MCF 10A (cell line): ENCODE measurements at regions not wholly inside any gene's neighbourhood (a gene's known extent, or its start where the extent isn't known, plus 50 kb on each side); places are given as distances from the start of the nearest gene placed in this dataset.
"Not testable (repeated sequence)": the region's sequence is repeated elsewhere in the genome, so short reads cannot be mapped to it uniquely, and the experiment has no call there.

Experiments used
- BruUV-seq: library from RNA; stranded (reverse); fragments of 400-500 nt; replicated peaks from 2 replicates; lab custom pipeline; 2021; lab: Mats Ljungman, UMichigan
- CTCF ChIA-PET: fragments of 300-600 bp; sonication (Branson Sonifier 250); formaldehyde crosslinking; extraction: SDS; loops from one replicate; lab custom pipeline; 2021; ENCODE audit warnings: antibody characterized with exemption, inconsistent platforms; lab: Yijun Ruan, JAX
- POLR2A ChIA-PET: fragments of 300-600, 350-650 bp; sonication (Branson Sonifier 250); formaldehyde crosslinking; extraction: SDS; loops from one replicate; lab custom pipeline; 2020; ENCODE audit warnings: antibody characterized with exemption, inconsistent platforms; lab: Yijun Ruan, JAX
- DNase-seq: peaks from one replicate; pipeline ENCODE4 v3.0.0-alpha.2; 2018; ENCODE audit not compliant: unreplicated experiment
- H3K27ac Mint-ChIP-seq: one replicate; pipeline ENCODE4 v1.8.0; 2022; ENCODE audit warnings: mild to moderate bottlenecking, low read depth, mixed read lengths; ENCODE audit not compliant: unreplicated experiment
- H3K27me3 Mint-ChIP-seq: one replicate; pipeline ENCODE4 v1.8.0; 2022; ENCODE audit warnings: mixed read lengths; ENCODE audit not compliant: insufficient read depth, unreplicated experiment
- H3K36me3 Mint-ChIP-seq: one replicate; pipeline ENCODE4 v1.8.0; 2022; ENCODE audit warnings: mild to moderate bottlenecking, moderate library complexity, mixed read lengths; ENCODE audit not compliant: insufficient read depth, unreplicated experiment
- H3K4me1 Mint-ChIP-seq: one replicate; pipeline ENCODE4 v1.8.0; 2022; ENCODE audit warnings: mixed read lengths; ENCODE audit not compliant: insufficient read depth, unreplicated experiment
- H3K4me3 Mint-ChIP-seq: one replicate; pipeline ENCODE4 v1.8.0; 2022; ENCODE audit warnings: mild to moderate bottlenecking, moderate library complexity, mixed read lengths; ENCODE audit not compliant: unreplicated experiment
- H3K9me3 Mint-ChIP-seq: one replicate; pipeline ENCODE4 v1.8.0; 2022; ENCODE audit warnings: mixed read lengths; ENCODE audit not compliant: unreplicated experiment
- CTCF ChIP-seq: fragments of 200-600 bp; IDR thresholded peaks from one replicate; pipeline ENCODE4 v1.8.0; 2022; ENCODE audit warnings: antibody characterized with exemption, mild to moderate bottlenecking; ENCODE audit not compliant: unreplicated experiment
- intact Hi-C: fragments of 100-400 bp; cut with micrococcal nuclease; formaldehyde crosslinking; loops from 2 replicates; pipeline ENCODE4 v1.14.1; 2022

GRCh38 chr2:83109284-83109683 lies 1349.8 kb downstream of the SUCLG1 start:
- no peak for TF ChIP-seq CTCF
- no TSS peak for BruUV-seq
- intact Hi-C loops = no loop called here
- ChIA-PET POLR2A (no interaction called here), CTCF (interaction anchor here (0.6 kb wide), 1 partner anchor 902 kb away, joined by 3 read pairs; no protein-coding TSS in a partner anchor)
- H3K4me1 Mint-ChIP-seq = peaks cover 6% of the 10 kb centered on the region
- no peaks in the 10 kb centered on the region for H3K36me3 Mint-ChIP-seq
- no peak for DNase-seq
- peaks cover 7% of the 10 kb centered on the region for H3K9me3 Mint-ChIP-seq
- no peak overlapping the region for H3K4me3 Mint-ChIP-seq
- H3K27ac Mint-ChIP-seq = no peak overlapping the region
- no peaks in the 10 kb centered on the region for H3K27me3 Mint-ChIP-seq

- TF ChIP-seq CTCF = no peak
- BruUV-seq = no TSS peak
- Mint-ChIP-seq H3K4me1 (peaks cover 14% of the 10 kb centered on the region), H3K36me3 (no peaks in the 10 kb centered on the region), H3K27ac (no peak overlapping the region), H3K9me3 (peaks cover 7% of the 10 kb centered on the region), H3K27me3 (no peaks in the 10 kb centered on the region), H3K4me3 (no peak overlapping the region)
- intact Hi-C loops = no loop called here
- no peak for DNase-seq
- CTCF ChIA-PET = no interaction called here
- POLR2A ChIA-PET = no interaction called here
Observed at GRCh38 chr2:83106853-83107252, 1352.2 kb downstream of the SUCLG1 start.

- BruUV-seq = no TSS peak
- H3K4me3 Mint-ChIP-seq = no peak overlapping the region
- H3K36me3 Mint-ChIP-seq = no peaks in the 10 kb centered on the region
- ChIA-PET POLR2A (interaction anchor here (0.6 kb wide), 2 partner anchors 35 to 766 kb away, joined by 3 read pairs; no protein-coding TSS in a partner anchor), CTCF (interaction anchor here (0.7 kb wide), 1 partner anchor 93 kb away, joined by 3 read pairs; no protein-coding TSS in a partner anchor)
- peaks cover 3% of the 10 kb centered on the region for H3K9me3 Mint-ChIP-seq
- H3K4me1 Mint-ChIP-seq = peaks cover 10% of the 10 kb centered on the region
- H3K27ac Mint-ChIP-seq = peak overlapping the region; percentile 65
- no peak for DNase-seq
- no peak for TF ChIP-seq CTCF
- no peaks in the 10 kb centered on the region for H3K27me3 Mint-ChIP-seq
- intact Hi-C loops = no loop called here
Observed at GRCh38 chr2:83104202-83104601, 1354.9 kb downstream of the SUCLG1 start.

GRCh38 chr2:83103613-83104012 lies 1355.5 kb downstream of the SUCLG1 start:
- H3K27me3 Mint-ChIP-seq = no peaks in the 10 kb centered on the region
- H3K36me3 Mint-ChIP-seq = no peaks in the 10 kb centered on the region
- no peak for TF ChIP-seq CTCF
- no TSS peak for BruUV-seq
- ChIA-PET POLR2A (interaction anchor here (0.6 kb wide), 1 partner anchor 81 kb away, joined by 4 read pairs; no protein-coding TSS in a partner anchor), CTCF (no interaction called here)
- intact Hi-C loops = no loop called here
- H3K9me3 Mint-ChIP-seq = no peaks in the 10 kb centered on the region
- H3K4me1 Mint-ChIP-seq = peaks cover 8% of the 10 kb centered on the region
- peak; percentile 30 for DNase-seq
- no peak overlapping the region for H3K4me3 Mint-ChIP-seq
- H3K27ac Mint-ChIP-seq = peak overlapping the region; percentile 65

- DNase-seq, BruUV-seq, H3K27ac Mint-ChIP-seq, H3K4me1 Mint-ChIP-seq, CTCF ChIA-PET, intact Hi-C loops, H3K36me3 Mint-ChIP-seq, H3K4me3 Mint-ChIP-seq, H3K9me3 Mint-ChIP-seq, POLR2A ChIA-PET, H3K27me3 Mint-ChIP-seq: not testable (repeated sequence)
Observed at GRCh38 chr2:83089051-83089450, 1370.0 kb downstream of the SUCLG1 start.
